ENCODE measurements at regions not wholly inside any gene's neighbourhood (a gene's known extent, or its start where the extent isn't known, plus 50 kb on each side); places are given as distances from the start of the nearest gene placed in this dataset.
"Not testable (repeated sequence)": the region's sequence is repeated elsewhere in the genome, so short reads cannot be mapped to it uniquely, and the experiment has no call there.

- no peak for DNase-seq
Observed at GRCh38 chr1:214991691-214992315, 90.7 kb upstream of the KCNK2 start.

- DNase-seq, result no peak
Observed at GRCh38 chr1:214993419-214993818, 89.1 kb upstream of the KCNK2 start.

GRCh38 chr1:214997685-214998084 lies 84.9 kb upstream of the KCNK2 start:
- no peak for DNase-seq

- DNase-seq, result no peak
Observed at GRCh38 chr1:215001419-215002021, 81.0 kb upstream of the KCNK2 start.

GRCh38 chr1:215002471-215002870 lies 80.1 kb upstream of the KCNK2 start:
- no peak for DNase-seq

GRCh38 chr1:215003686-215004085 lies 78.9 kb upstream of the KCNK2 start:
- DNase-seq, result no peak

GRCh38 chr1:215004121-215004827 lies 78.3 kb upstream of the KCNK2 start:
- no peak for DNase-seq

- DNase-seq, result no peak
Observed at GRCh38 chr1:215005078-215005477, 77.5 kb upstream of the KCNK2 start.

- no peak for DNase-seq
Observed at GRCh38 chr1:215005656-215006345, 76.7 kb upstream of the KCNK2 start.

GRCh38 chr1:215007880-215008279 lies 74.7 kb upstream of the KCNK2 start:
- no peak for DNase-seq

- DNase-seq, result no peak
Observed at GRCh38 chr1:215018555-215018954, 64.0 kb upstream of the KCNK2 start.

- DNase-seq, result no peak
Observed at GRCh38 chr1:215022204-215022603, 60.3 kb upstream of the KCNK2 start.

GRCh38 chr1:215022741-215023141 lies 59.8 kb upstream of the KCNK2 start:
- no peak for DNase-seq

- DNase-seq, result no peak
Observed at GRCh38 chr1:215023155-215023832, 59.2 kb upstream of the KCNK2 start.

GRCh38 chr1:215028954-215029353 lies 53.6 kb upstream of the KCNK2 start:
- no peak for DNase-seq

- not testable (repeated sequence) for DNase-seq
Observed at GRCh38 chr1:215030581-215030980, 52.0 kb upstream of the KCNK2 start.

- DNase-seq, result no peak
Observed at GRCh38 chr1:215031392-215031791, 51.1 kb upstream of the KCNK2 start.

Data from islet precursor cell (in vitro differentiated cells).